ENCODE measurements at regions not wholly inside any gene's neighbourhood (a gene's known extent, or its start where the extent isn't known, plus 50 kb on each side); places are given as distances from the start of the nearest gene placed in this dataset.
"Not testable (repeated sequence)": the region's sequence is repeated elsewhere in the genome, so short reads cannot be mapped to it uniquely, and the experiment has no call there.

- no peak for DNase-seq (ENCODE audit: low spot score)
Observed at GRCh38 chr17:27209316-27209715, 84.6 kb upstream of the WSB1 start.

GRCh38 chr17:27210809-27211208 lies 83.1 kb upstream of the WSB1 start:
- DNase-seq (ENCODE audit: low spot score), result not testable (repeated sequence)

GRCh38 chr17:27216836-27217235 lies 77.1 kb upstream of the WSB1 start:
- DNase-seq (ENCODE audit: low spot score), result peak; percentile 14

DNA sequence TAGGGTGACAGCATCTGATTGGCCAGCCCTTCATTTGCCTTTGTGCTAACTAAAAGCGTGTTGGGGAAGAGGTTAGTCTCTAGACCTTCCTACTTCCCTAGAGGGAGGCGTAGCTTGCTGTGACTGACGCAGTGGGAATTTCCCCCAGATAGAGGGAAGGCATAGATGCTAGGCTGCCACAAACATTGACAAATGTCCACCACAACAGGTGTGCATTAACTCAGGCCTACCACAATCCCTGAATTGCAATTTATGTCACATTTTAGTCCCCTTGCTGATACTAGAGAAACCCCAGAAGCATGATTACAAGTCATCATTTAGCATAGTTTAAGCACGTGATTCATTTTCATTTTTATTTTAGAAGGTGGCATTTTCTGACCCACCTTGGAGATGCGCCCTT lies 76.3 kb upstream of the WSB1 start:
- DNase-seq (ENCODE audit: low spot score), result no peak

DNA sequence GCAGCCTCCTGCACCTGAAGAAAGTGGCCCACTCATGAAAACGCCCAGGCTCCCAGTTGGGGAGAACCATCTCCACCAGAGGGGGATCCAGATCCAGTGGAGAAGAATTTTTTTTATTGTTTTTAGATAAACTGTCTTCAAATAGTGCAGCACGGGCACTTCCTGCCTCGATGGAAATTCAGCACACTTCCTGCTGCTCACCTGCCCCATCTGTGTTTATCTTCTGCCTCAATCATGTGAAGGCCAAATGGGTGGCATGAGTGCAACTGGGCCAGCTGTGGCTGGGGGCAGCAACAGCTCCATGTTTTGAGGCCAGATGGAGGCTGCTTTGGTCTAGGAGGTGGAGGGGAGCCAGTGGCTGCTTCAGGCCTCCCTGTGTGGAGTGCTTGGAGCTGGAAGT lies 75.9 kb upstream of the WSB1 start:
- no peak for DNase-seq (ENCODE audit: low spot score)

- DNase-seq (ENCODE audit: low spot score), result no peak
Observed at GRCh38 chr17:27218719-27219488, 75.0 kb upstream of the WSB1 start.

DNA sequence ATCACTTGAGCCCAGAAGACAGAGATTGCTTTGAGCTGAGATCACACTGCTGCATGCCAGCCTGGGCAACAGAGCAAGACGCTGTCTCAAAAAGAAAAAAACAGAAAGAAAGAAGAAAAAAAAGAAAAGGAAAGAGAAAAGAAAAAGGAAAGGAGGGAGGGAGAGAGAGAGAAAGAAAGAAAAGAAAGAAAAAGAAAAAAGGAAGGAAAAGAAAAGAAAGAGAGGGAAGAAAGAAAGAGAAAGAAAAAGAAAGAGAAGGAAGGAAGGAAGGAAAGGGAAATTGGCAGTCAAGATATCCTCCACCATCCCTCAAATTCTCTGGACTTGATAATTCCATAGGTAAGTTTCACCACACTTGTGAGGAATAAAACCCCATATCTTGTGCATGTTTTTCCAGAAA lies 71.4 kb upstream of the WSB1 start:
- no peak for DNase-seq (ENCODE audit: low spot score)

DNA sequence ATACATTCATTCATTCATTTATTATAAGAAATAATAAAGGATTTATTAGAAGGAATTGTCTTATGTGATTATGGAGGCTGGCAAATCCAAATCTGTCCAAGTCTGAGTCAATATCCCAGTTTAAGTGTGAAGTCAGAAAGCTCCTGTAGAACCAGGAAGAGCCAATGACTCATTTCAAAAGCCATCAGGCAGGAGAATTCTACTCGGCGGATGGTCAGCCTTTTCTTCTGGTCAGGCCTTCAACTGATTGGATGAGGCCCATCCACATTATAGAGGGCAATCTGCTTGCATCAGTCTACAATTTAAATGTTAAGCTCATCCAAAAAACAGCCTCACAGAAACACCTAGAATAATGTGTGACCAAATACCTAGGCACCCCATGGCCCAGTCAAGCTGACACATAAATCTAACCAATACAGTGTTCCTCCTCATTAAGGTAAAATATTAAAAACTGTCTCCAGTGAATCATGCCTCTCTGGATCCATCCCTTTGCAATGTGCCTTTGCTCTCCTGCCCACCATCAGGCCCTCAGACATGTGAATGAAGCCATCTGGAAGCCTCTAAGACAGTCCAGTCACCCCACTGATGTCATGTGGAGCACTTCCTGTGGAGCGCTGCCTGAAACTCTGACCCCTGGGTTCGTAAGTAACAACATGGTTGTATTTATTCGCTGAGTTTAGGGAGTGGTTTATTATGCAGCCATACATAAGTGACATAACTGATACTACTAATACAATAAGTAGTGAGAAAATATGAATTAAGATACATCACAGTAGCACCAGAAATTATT lies 69.2 kb upstream of the WSB1 start:
- DNase-seq (ENCODE audit: low spot score), result no peak

GRCh38 chr17:27226611-27227230 lies 67.2 kb upstream of the WSB1 start:
- DNase-seq (ENCODE audit: low spot score), result peak; percentile 59

- DNase-seq (ENCODE audit: low spot score), result no peak
Observed at GRCh38 chr17:27230996-27231395, 62.9 kb upstream of the WSB1 start.

- DNase-seq (ENCODE audit: low spot score), result no peak
Observed at GRCh38 chr17:27232328-27232727, 61.6 kb upstream of the WSB1 start.

- DNase-seq (ENCODE audit: low spot score), result no peak
Observed at GRCh38 chr17:27233059-27233458, 60.9 kb upstream of the WSB1 start.

GRCh38 chr17:27233776-27234175 lies 60.1 kb upstream of the WSB1 start:
- no peak for DNase-seq (ENCODE audit: low spot score)

DNA sequence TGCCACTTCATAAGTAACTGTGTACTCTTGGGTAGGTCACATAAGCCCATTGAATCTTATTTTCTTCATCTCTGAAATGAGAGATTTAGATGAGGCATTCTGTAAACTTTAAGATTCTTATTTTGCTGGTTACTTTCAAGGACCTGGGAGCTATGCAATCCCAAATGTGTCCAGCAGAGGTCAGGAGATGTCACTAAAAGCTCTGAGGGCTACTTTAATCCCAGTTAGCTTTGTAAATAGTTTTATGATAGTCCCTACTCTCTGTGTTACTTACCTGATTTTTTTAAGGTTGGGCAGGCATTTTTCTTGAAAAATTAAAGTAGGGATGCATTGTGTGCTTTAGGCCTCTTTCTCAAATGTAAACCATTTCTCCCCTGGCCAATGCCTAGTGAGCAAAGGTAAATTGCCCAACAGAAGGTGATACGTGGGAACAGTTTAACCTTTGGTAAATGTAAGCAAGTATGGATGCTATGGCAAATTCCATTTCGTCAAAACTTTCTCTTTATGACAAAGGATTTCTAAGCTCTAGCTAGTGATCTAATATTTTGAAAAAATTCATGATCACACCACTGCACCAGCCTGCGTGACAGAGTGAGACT lies 57.1 kb upstream of the WSB1 start:
- DNase-seq (ENCODE audit: low spot score), result peak; percentile 74

DNA sequence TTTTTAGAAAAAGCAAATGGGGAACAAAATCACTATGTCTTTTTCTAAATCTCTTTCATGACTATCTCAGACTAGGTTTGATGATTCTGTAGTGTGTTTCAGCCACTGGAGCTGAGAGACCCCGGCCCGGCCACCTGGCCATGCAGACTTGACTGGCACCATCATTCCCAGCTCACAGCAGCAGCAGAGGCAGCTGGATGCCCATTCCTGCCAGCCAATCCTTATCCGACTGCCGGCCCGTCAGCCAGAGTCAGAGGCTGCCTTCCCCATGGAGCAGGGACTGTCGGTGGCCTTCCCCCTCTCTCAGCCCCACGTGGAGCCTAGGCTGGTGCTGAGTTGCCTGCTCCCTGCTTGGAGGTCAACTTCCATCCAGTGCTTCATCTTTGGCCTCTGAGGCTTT lies 56.0 kb upstream of the WSB1 start:
- no peak for DNase-seq (ENCODE audit: low spot score)

- no peak for DNase-seq (ENCODE audit: low spot score)
Observed at GRCh38 chr17:27239046-27239445, 54.9 kb upstream of the WSB1 start.

GRCh38 chr17:27239584-27239983 lies 54.3 kb upstream of the WSB1 start:
- DNase-seq (ENCODE audit: low spot score), result no peak

DNA sequence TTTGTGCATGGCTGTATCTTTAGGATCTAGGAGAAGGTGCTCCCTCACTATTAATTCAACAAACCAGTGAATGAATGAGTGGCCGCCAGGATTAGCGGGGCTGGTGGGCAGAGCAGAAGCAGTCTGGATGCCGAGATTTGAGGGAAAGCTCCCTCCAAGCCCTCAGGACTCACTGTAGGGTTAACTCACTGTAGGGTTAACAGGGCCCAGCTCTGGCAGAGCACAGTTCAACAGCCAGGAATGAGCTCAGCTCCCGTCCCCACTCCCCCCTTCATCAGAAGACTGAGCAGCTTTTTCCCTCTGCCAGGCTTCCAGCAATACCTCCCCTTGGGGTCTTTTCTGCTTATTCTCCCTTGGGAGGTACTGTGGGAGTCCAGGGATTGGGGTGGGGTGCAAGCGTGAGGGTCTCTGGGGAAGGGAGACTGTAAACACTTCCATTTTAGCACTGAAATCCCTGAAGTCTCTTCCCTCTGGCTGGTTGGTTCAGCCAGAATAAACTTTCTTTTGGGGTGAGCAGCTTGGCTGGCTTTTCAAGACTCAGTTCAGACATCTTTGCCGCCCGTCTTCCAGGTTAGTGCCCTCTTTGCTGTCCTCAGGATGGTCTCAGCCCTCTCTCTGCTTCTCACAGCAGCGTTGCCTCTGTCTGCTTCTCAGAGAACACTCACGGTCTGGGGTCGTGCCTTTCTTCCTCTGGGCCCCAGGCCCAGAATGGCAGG lies 53.7 kb upstream of the WSB1 start:
- DNase-seq (ENCODE audit: low spot score), result no peak

- no peak for DNase-seq (ENCODE audit: low spot score)
Observed at GRCh38 chr17:27240802-27241155, 53.1 kb upstream of the WSB1 start.

GRCh38 chr17:27241346-27241946 lies 52.5 kb upstream of the WSB1 start:
- DNase-seq (ENCODE audit: low spot score), result peak; percentile 91

DNA sequence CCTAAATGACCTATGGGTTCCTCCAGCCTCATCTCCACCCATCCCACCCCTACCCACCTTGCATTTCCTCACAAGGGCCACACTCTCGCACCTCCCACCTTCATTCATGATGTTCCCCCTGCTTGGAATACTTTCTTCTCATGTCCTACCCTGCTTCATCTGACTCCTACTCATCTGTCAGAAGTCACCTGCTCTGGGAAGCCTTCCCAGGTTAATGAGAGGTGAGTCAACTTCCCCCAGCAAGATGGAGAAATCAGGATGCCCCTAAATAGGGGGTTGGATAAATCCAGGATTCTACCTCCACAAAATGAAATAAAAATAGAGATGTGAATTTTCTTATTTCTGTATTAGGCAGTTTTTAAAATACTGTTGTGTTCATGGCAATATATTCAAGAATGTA lies 51.0 kb upstream of the WSB1 start:
- no peak for DNase-seq (ENCODE audit: low spot score)

- no peak for DNase-seq (ENCODE audit: low spot score)
Observed at GRCh38 chr17:27244011-27244410, 49.9 kb upstream of the WSB1 start.

Measured in LoVo (cell line).